CD14-positive monocyte (primary cell): ENCODE measurements at regions not wholly inside any gene's neighbourhood (a gene's known extent, or its start where the extent isn't known, plus 50 kb on each side); places are given as distances from the start of the nearest gene placed in this dataset.

Source experiments
- DNase-seq, 3 donors: peaks; one replicate each; pipeline ENCODE4 v3.0.0-alpha.2; 2011 to 2022
- H2AFZ ChIP-seq: 2 replicates; pipeline ENCODE4 v1.6.0; 2012; ENCODE audit warnings: mild to moderate bottlenecking, low read depth, low read length, inconsistent platforms; ENCODE audit not compliant: insufficient read depth, poor library complexity, severe bottlenecking
- H3K27ac ChIP-seq, 2 donors: 1 replicate in 1 of 2; 2 replicates in 1 of 2; pipeline ENCODE4 v1.5.1; 2012 to 2013; ENCODE audit warnings: low read length in 2 of 2, control low read depth in 1 of 2, inconsistent platforms in 1 of 2, low read depth in 1 of 2, mild to moderate bottlenecking in 1 of 2
- H3K27me3 ChIP-seq, 2 donors: one replicate each; pipeline versions ENCODE4 v1.6.0 to v1.6.1; 2011 to 2013; ENCODE audit warnings: low read length in 2 of 2; ENCODE audit not compliant: control insufficient read depth in 2 of 2, insufficient read depth in 2 of 2
- H3K36me3 ChIP-seq, 2 donors: replicated peaks in 1 of 2; 1 replicate in 1 of 2; 2 replicates in 1 of 2; pipeline versions ENCODE4 v1.5.1 to v1.6.1; 2012 to 2013; ENCODE audit warnings: low read length in 2 of 2, control low read depth in 1 of 2, inconsistent platforms in 1 of 2, mild to moderate bottlenecking in 1 of 2; ENCODE audit not compliant: insufficient read depth in 2 of 2, control insufficient read depth in 1 of 2
- H3K4me1 ChIP-seq, 2 donors: 1 replicate in 1 of 2; 2 replicates in 1 of 2; pipeline versions ENCODE4 v1.5.1 to v1.6.1; 2012 to 2013; ENCODE audit warnings: low read length in 2 of 2, control low read depth in 1 of 2, inconsistent platforms in 1 of 2, mild to moderate bottlenecking in 1 of 2, moderate library complexity in 1 of 2; ENCODE audit not compliant: insufficient read depth in 2 of 2, control insufficient read depth in 1 of 2
- H3K4me2 ChIP-seq: replicated peaks from 2 replicates; pipeline ENCODE3; 2012; ENCODE audit warnings: low read length, moderate library complexity, mild to moderate bottlenecking; ENCODE audit not compliant: poor library complexity, severe bottlenecking; ENCODE audit errors: extremely low read depth
- H3K4me3 ChIP-seq, 3 experiments: fragments of 200-600 bp in 1 of 3; sonication (generic) in 1 of 3; replicated peaks in 1 of 3; 1 replicate in 2 of 3; 2 replicates in 1 of 3; pipeline ENCODE4 v1.5.1; 2011 to 2013; ENCODE audit warnings: low read length in 3 of 3, mild to moderate bottlenecking in 3 of 3, control low read depth in 2 of 3, low read depth in 2 of 3, inconsistent platforms in 1 of 3, moderate library complexity in 1 of 3
- H3K79me2 ChIP-seq: 2 replicates; pipeline ENCODE4 v1.6.0; 2012; ENCODE audit warnings: mild to moderate bottlenecking, control low read depth, inconsistent platforms, low read length, moderate library complexity; ENCODE audit not compliant: insufficient read depth
- H3K9ac ChIP-seq: 2 replicates; pipeline ENCODE4 v1.6.0; 2017; ENCODE audit warnings: low read length, mild to moderate bottlenecking; ENCODE audit not compliant: insufficient read depth, poor library complexity, severe bottlenecking
- H3K9me3 ChIP-seq, 2 donors: replicated peaks in 1 of 2; 1 replicate in 1 of 2; 2 replicates in 1 of 2; pipeline versions ENCODE4 v1.5.1 to v1.6.1; 2012 to 2013; ENCODE audit warnings: low read length in 2 of 2, control low read depth in 1 of 2; ENCODE audit not compliant: control insufficient read depth in 1 of 2, insufficient read depth in 1 of 2
- H4K20me1 ChIP-seq: 2 replicates; pipeline ENCODE4 v1.6.0; 2012; ENCODE audit warnings: mild to moderate bottlenecking, low read length, control low read depth, moderate library complexity; ENCODE audit not compliant: insufficient read depth
- H3K27ac Mint-ChIP-seq, 7 donors: one replicate each; pipeline ENCODE4 v1.8.0; 2020; ENCODE audit warnings: mild to moderate bottlenecking in 7 of 7, mixed read lengths in 7 of 7, moderate library complexity in 6 of 7, inconsistent platforms in 2 of 7
- H3K27me3 Mint-ChIP-seq, 3 donors: one replicate each; pipeline ENCODE4 v1.8.0; 2021 to 2022; ENCODE audit warnings: low read depth in 3 of 3, mild to moderate bottlenecking in 3 of 3, mixed read lengths in 3 of 3, moderate library complexity in 3 of 3, inconsistent platforms in 1 of 3
- H3K36me3 Mint-ChIP-seq, 2 donors: one replicate each; pipeline ENCODE4 v1.8.0; 2020; ENCODE audit warnings: mixed read lengths in 2 of 2, inconsistent platforms in 1 of 2, mild to moderate bottlenecking in 1 of 2
- H3K4me1 Mint-ChIP-seq: one replicate; pipeline ENCODE4 v1.8.0; 2020; ENCODE audit warnings: mild to moderate bottlenecking, mixed read lengths
- H3K4me3 Mint-ChIP-seq, 2 donors: one replicate each; pipeline ENCODE4 v1.8.0; 2020; ENCODE audit warnings: mild to moderate bottlenecking in 2 of 2, mixed read lengths in 2 of 2, moderate library complexity in 1 of 2
- H3K9me3 Mint-ChIP-seq, 7 donors: one replicate each; pipeline ENCODE4 v1.8.0; 2020 to 2022; ENCODE audit warnings: mixed read lengths in 7 of 7, mild to moderate bottlenecking in 6 of 7, moderate library complexity in 6 of 7, inconsistent platforms in 2 of 7
- CTCF ChIP-seq: fragments of 200-600 bp; IDR thresholded peaks from one replicate; pipeline ENCODE4 v1.8.0; 2022; ENCODE audit warnings: antibody characterized with exemption, mild to moderate bottlenecking
- WGBS: methylation state at CpG from one replicate; pipeline ENCODE4 v1.1.5; 2013; ENCODE audit warnings: missing lambda C conversion rate; ENCODE audit not compliant: insufficient coverage; 5-methylcytosine and 5-hydroxymethylcytosine counted together
- intact Hi-C, 2 donors: fragments of 100-400 bp; cut with micrococcal nuclease; formaldehyde crosslinking; loops; one replicate each; pipeline versions ENCODE4 v1.15.0 to v1.15.1; 2023

- Histone ChIP-seq H4K20me1 (no peaks in the 10 kb centered on the region), H3K27ac (no peak overlapping the region), H2AFZ (no peak overlapping the region), H3K79me2 (no peaks in the 10 kb centered on the region), H3K36me3 (no peaks in the 10 kb centered on the region), H3K9ac (no peak overlapping the region), H3K9me3 (peaks cover 6 to 17% of the 10 kb centered on the region in 2 donors), H3K4me3 (no peak overlapping the region), H3K27me3 (no peaks in the 10 kb centered on the region), H3K4me2 (no peak overlapping the region), H3K4me1 (no peaks in the 10 kb centered on the region)
- intact Hi-C loops, result no loop called here
- TF ChIP-seq CTCF, result no peak
- DNase-seq, result no peak
- Mint-ChIP-seq H3K36me3 (no peaks in the 10 kb centered on the region), H3K27me3 (no peaks in the 10 kb centered on the region), H3K4me3 (no peak overlapping the region), H3K4me1 (no peaks in the 10 kb centered on the region), H3K9me3 (peaks cover 7 to 28% (median 19%) of the 10 kb centered on the region in 7 donors), H3K27ac (no peak overlapping the region)
- 90% methylated on average over 1 of the region's 3 CpGs for WGBS
Measured at GRCh38 chr1:193649587-193649986, 463.2 kb upstream of the B3GALT2 start.

- H3K36me3 ChIP-seq, result no peaks in the 10 kb centered on the region
- no peak for TF ChIP-seq CTCF
- DNase-seq, result no peak
- no peaks in the 10 kb centered on the region for H3K27me3 ChIP-seq
- peaks cover 0 to 2% (median 0%) of the 10 kb centered on the region in 3 donors for H3K27me3 Mint-ChIP-seq
- H3K4me3 ChIP-seq, result no peak overlapping the region
- no peak overlapping the region for H3K4me2 ChIP-seq
- H3K4me1 ChIP-seq, result peaks cover 0 to 3% of the 10 kb centered on the region in 2 donors
- no peak overlapping the region for H3K27ac Mint-ChIP-seq
- no peaks in the 10 kb centered on the region for H3K79me2 ChIP-seq
- H3K36me3 Mint-ChIP-seq, result no peaks in the 10 kb centered on the region
- H3K27ac ChIP-seq, result no peak overlapping the region
- H3K4me3 Mint-ChIP-seq, result no peak overlapping the region
- H4K20me1 ChIP-seq, result no peaks in the 10 kb centered on the region
- H2AFZ ChIP-seq, result peak overlapping the region; percentile 10
- intact Hi-C loops, result no loop called here
- H3K9ac ChIP-seq, result no peak overlapping the region
- H3K9me3 ChIP-seq, result no peaks in the 10 kb centered on the region
- peaks cover 13% of the 10 kb centered on the region for H3K4me1 Mint-ChIP-seq
- WGBS, result no CpG with 5 or more reads among the region's 1 CpG
- peaks cover 0 to 2% (median 0%) of the 10 kb centered on the region in 7 donors for H3K9me3 Mint-ChIP-seq
Measured at GRCh38 chr1:193634876-193635275, 448.5 kb upstream of the B3GALT2 start.
